Cardiac muscle cell (in vitro differentiated cells and primary cell): ENCODE measurements at regions not wholly inside any gene's neighbourhood (a gene's known extent, or its start where the extent isn't known, plus 50 kb on each side); places are given as distances from the start of the nearest gene placed in this dataset.

Experiments used
- DNase-seq, 2 donors: peaks; one replicate each; pipeline versions ENCODE4 v3.0.0 to v3.0.0-alpha.2; 2010 to 2017; ENCODE audit warnings: low read depth in 1 of 2, low spot score in 1 of 2
- H3K27ac ChIP-seq: fragments of 200-600 bp; sonication (generic); 2 replicates; pipeline ENCODE4 v1.5.1; 2016
- H3K27me3 ChIP-seq: fragments of 200-600 bp; sonication (generic); 2 replicates; pipeline ENCODE4 v1.6.0; 2016; ENCODE audit warnings: control low read depth
- H3K36me3 ChIP-seq: fragments of 200-600 bp; sonication (generic); 2 replicates; pipeline ENCODE4 v1.5.1; 2016; ENCODE audit warnings: control low read depth
- H3K4me1 ChIP-seq: fragments of 200-600 bp; sonication (generic); 2 replicates; pipeline ENCODE4 v1.8.1; 2017; ENCODE audit warnings: low read depth, mild to moderate bottlenecking, mixed run types
- H3K4me3 ChIP-seq: fragments of 200-600 bp; sonication (generic); 2 replicates; pipeline ENCODE4 v1.5.1; 2016; ENCODE audit warnings: mild to moderate bottlenecking
- H3K9me3 ChIP-seq: fragments of 200-600 bp; sonication (generic); 2 replicates; pipeline ENCODE4 v1.5.1; 2017; ENCODE audit warnings: low read depth, mild to moderate bottlenecking, control low read depth
- CTCF ChIP-seq: IDR thresholded peaks from 2 replicates; pipeline ENCODE4 v1.5.1; 2012; ENCODE audit warnings: low read depth, mild to moderate bottlenecking, low read length

- no peaks in the 10 kb centered on the region for H3K9me3 ChIP-seq
- TF ChIP-seq CTCF = no peak
- no peaks in the 10 kb centered on the region for H3K27me3 ChIP-seq
- H3K4me1 ChIP-seq = peaks cover 13% of the 10 kb centered on the region
- H3K27ac ChIP-seq = no peak overlapping the region
- H3K36me3 ChIP-seq = no peaks in the 10 kb centered on the region
- peak in 1 of 2 donors; percentile 1 for DNase-seq
- H3K4me3 ChIP-seq = no peak overlapping the region
Measured at GRCh38 chr2:65658881-65659280, 226.5 kb upstream of the SPRED2 start.

GRCh38 chr2:65658266-65658665, 225.9 kb upstream of the SPRED2 start:
- H3K27ac ChIP-seq = no peak overlapping the region
- H3K4me3 ChIP-seq = no peak overlapping the region
- no peak for DNase-seq
- peaks cover 13% of the 10 kb centered on the region for H3K4me1 ChIP-seq
- H3K27me3 ChIP-seq = no peaks in the 10 kb centered on the region
- TF ChIP-seq CTCF = no peak
- H3K36me3 ChIP-seq = no peaks in the 10 kb centered on the region
- no peaks in the 10 kb centered on the region for H3K9me3 ChIP-seq

DNA sequence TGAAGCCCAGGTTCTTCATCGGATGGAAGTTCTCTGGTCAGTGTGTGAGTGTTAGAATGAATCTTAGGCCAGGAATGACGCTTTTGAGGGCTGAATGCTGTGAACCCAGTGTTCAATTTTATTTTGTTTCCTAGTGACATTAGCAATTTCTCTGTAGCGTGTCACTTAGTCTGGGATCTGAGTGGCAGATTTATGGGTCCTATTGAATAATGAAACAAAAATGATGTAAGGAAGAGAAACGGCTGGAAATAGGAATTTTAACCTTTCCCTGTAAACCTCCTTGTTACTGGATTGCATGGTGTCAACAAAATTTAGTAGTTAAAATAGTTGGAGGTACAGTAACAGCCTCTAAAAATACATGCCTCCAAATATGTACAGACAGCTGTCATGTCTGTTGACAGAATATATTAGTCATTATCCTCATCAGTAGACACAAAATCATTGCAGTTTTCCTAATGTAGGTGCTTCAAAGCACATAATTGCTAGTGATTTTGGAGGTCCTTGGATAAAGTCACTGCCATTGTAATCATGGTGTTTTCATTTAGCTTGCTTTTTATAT, 223.8 kb upstream of the SPRED2 start:
- DNase-seq = no peak
- Histone ChIP-seq H3K4me1 (peaks cover 13% of the 10 kb centered on the region), H3K27ac (no peak overlapping the region), H3K36me3 (no peaks in the 10 kb centered on the region), H3K27me3 (no peaks in the 10 kb centered on the region), H3K9me3 (no peaks in the 10 kb centered on the region), H3K4me3 (no peak overlapping the region)
- no peak for TF ChIP-seq CTCF

- DNase-seq = peak in 1 of 2 donors; percentile 32
- Histone ChIP-seq H3K4me3 (no peak overlapping the region), H3K4me1 (peaks cover 13% of the 10 kb centered on the region), H3K9me3 (no peaks in the 10 kb centered on the region), H3K27me3 (no peaks in the 10 kb centered on the region), H3K36me3 (no peaks in the 10 kb centered on the region), H3K27ac (no peak overlapping the region)
- no peak for TF ChIP-seq CTCF
Measured at GRCh38 chr2:65655000-65655399, 222.6 kb upstream of the SPRED2 start.

DNA sequence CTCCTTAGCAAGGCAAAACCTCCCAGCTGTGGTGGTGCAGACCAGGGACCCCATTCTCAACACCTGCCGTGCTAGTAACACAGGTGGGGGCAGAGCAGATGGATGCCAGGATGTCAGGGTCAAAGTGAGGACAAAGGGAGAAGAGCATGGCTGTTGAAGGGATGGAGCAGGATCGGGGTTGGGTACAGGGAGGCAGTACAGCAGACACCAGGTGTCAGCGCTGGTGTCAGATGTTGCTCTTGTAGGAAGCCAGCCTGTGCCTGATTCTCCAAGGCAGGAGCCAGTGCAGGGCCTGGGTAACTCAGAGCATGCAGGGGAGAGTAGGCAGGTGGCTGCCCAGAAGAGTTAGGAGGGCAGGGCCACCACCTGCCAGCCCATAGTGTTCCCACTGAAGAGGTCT, 222.1 kb upstream of the SPRED2 start:
- Histone ChIP-seq H3K9me3 (no peaks in the 10 kb centered on the region), H3K4me3 (no peak overlapping the region), H3K27me3 (no peaks in the 10 kb centered on the region), H3K27ac (no peak overlapping the region), H3K4me1 (peaks cover 13% of the 10 kb centered on the region), H3K36me3 (no peaks in the 10 kb centered on the region)
- no peak for DNase-seq
- no peak for TF ChIP-seq CTCF

- DNase-seq = no peak
- Histone ChIP-seq H3K27ac (no peak overlapping the region), H3K4me3 (no peak overlapping the region), H3K9me3 (no peaks in the 10 kb centered on the region), H3K4me1 (peaks cover 13% of the 10 kb centered on the region), H3K27me3 (no peaks in the 10 kb centered on the region), H3K36me3 (no peaks in the 10 kb centered on the region)
- no peak for TF ChIP-seq CTCF
Measured at GRCh38 chr2:65652066-65652465, 219.7 kb upstream of the SPRED2 start.
